HCEC 1CT (cell line): ENCODE measurements at regions not wholly inside any gene's neighbourhood (a gene's known extent, or its start where the extent isn't known, plus 50 kb on each side); places are given as distances from the start of the nearest gene placed in this dataset.
A peak's percentile ranks its signal among the peaks of the same experiment; 100 is the strongest.

ENCODE experiments used
- DNase-seq: peaks from one replicate; pipeline ENCODE4 v3.0.0-alpha.2; 2017

DNA sequence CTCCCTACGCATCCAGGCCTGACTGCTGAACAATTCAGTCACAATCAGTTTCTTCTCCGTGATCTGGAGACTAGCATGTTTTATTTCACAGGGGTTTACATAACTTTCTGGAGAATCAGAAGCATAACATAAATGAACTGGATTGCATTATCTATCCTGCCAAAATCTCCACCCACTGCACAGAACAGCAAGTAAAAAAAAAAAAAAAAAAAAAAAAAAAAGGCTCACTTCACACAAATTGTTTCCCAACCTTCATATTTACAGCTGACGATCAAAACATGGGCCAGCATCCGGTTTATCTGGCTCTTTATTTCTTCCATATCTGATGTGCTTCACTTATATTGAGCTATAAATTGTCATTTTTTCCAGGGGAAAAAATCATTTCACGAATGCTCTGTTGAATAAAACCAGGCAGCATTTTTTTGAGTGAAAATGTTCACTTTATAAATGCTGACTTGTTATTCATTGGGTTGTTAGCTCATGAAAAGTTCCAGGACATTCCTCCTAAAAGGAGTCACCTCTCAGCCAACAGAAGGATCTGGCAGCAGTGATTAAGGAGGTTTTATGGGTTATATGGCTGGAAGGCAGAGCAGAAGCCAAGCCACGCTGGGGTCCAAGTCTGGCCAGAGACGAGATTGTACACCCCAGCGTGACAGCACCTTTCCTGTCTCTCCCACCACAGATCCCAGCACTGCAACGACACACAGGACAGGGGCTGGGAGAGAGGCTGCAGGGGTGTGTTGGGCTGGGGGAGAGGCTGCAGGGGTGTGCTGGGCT, 51.2 kb upstream of the GLI2 start:
- DNase-seq, result peak; percentile 51

GRCh38 chr2:120685066-120685973, 50.3 kb upstream of the GLI2 start:
- no peak for DNase-seq
